Forelimb muscle (tissue), 1 donor: ENCODE measurements at regions not wholly inside any gene's neighbourhood (a gene's known extent, or its start where the extent isn't known, plus 50 kb on each side); places are given as distances from the start of the nearest gene placed in this dataset.

Source experiments
- DNase-seq: peaks from one replicate; pipeline ENCODE4 v3.0.0-alpha.2; 2013; ENCODE audit warnings: low read depth

- no peak for DNase-seq
These were observed 631.2 kb upstream of the SOX11 start for GRCh38 chr2:5060956-5061355.

DNA sequence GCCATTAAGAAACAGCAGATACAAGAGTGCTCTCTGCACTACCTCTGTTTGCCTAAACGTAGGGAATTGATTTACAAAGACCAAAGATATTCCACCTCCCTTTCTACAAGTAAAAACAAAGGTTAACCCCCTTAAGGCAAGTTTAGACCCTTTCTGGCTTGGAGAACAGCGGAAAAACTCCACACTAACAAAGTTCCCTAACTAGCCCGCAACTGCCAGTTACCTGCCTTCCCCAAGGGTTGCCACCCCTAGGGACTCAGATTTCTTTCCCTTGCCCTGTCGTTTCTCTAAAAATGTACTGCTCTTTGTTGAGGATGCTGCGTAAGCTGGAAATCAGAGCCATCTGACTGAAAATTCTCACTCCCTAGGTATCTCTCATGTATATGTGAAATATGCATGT lies 627.5 kb upstream of the SOX11 start:
- DNase-seq = no peak

GRCh38 chr2:5067816-5068215 lies 624.4 kb upstream of the SOX11 start:
- no peak for DNase-seq

- DNase-seq = no peak
These were observed 621.9 kb upstream of the SOX11 start for GRCh38 chr2:5070257-5070656.

- DNase-seq = no peak
These were observed 617.5 kb upstream of the SOX11 start for GRCh38 chr2:5074733-5075132.

DNA sequence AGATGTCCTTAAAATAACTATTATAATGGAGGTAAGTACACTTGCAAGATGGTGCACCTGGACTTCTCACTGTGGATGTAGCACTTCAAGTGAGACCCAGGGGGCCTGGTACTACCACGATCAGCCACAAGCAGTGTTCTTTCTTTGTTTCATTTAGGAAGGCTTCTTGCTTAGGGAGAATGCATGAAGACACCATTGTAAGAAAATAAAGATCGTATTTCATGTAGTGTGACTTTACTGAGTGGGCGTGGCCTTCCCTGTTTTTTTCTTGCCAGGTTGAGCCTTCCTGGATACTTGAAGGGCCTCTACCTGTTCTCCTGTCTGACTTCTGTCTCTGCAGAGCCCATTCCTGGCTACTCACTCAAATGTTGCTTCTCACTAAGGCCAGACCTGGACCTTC lies 615.6 kb upstream of the SOX11 start:
- DNase-seq = no peak

DNA sequence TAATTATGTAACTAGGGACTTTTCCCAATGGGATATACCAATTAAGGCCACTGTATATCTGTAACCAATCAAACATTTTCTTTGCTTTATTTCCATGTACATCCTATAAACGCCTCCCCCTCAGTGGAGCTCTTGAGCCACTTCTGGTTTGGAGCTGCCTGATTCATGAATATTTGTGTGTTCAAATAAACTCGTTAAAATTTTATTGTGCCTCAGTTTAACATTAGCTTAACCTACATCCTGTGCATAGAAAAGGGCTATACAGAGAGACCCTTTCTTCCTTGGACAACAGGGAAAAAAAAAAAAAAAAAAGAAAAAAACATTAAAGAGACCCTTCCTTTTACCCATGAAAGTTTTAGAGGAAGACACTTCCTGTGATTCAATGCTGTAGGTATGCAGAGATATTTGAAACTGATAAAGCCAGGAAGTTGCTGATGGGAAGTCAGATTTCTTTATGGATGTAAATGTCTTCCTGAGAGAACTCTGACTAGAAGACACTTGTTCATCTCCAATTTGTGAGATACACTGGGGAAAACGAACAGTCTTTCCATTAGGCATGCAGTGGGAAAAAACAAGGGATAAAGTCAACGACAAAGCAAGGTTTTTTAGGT lies 614.6 kb upstream of the SOX11 start:
- no peak for DNase-seq

DNA sequence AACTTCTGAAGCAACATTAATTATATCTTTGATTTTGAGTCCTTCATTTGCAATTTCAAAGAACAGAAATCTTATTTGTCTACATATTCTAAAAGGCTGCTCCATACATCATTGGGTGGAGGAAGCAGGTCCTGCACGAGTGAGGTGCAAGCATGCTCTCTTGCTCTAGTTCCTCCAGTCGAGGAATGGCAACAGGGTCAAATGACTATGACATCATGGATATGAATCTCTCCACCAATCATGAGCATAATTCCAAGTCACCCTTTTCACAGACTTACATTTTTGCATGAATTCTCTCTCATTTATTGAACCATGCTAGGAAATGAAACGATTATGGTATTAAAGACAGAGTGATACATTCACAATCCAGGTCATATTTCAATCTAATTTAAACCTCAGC lies 608.8 kb upstream of the SOX11 start:
- no peak for DNase-seq

- no peak for DNase-seq
These were observed 602.8 kb upstream of the SOX11 start for GRCh38 chr2:5089409-5089808.

- DNase-seq = no peak
These were observed 599.1 kb upstream of the SOX11 start for GRCh38 chr2:5093056-5093455.

DNA sequence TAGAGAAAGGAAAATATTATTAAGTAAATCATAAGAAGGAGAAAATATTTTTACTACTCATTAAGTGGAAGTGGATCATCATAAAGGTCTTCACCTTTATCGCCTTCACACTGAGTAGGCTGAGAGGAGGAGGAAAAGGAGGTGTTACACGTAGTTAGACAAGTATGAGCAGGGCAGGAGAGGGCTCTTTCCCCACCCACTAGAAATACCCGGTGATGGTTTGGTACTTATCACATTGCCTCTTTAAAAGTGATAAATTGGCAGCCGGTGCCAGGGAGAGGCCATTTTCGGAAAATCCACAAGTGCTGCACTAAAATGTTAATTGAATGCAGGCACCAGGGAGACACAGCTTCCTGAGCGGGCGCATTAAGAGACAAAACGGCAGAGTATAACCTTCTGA lies 598.7 kb upstream of the SOX11 start:
- DNase-seq = no peak

GRCh38 chr2:5094192-5094591 lies 598.0 kb upstream of the SOX11 start:
- DNase-seq = no peak

GRCh38 chr2:5098286-5098685 lies 593.9 kb upstream of the SOX11 start:
- DNase-seq = no peak

- DNase-seq = no peak
These were observed 589.4 kb upstream of the SOX11 start for GRCh38 chr2:5102823-5103222.

DNA sequence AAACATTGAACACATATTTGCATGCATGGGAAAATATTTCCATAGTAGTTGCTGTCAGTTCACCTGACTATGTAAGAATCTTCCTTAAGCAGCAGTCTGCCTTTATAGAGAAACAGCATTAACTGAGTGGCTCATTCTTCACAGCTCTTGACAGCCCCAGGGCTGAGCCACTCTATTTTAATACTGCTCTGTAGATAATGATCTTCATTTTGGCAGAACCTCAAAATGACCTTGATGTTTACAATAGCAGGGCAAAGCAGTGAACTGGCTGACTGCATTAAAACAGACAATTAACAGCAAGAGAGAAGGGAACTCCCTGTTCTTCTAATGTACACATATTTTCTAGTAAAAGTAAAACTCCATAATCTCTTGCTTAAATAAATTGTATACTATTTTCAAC lies 580.6 kb upstream of the SOX11 start:
- DNase-seq = no peak

- DNase-seq = no peak
These were observed 573.1 kb upstream of the SOX11 start for GRCh38 chr2:5119046-5119445.

- no peak for DNase-seq
These were observed 571.1 kb upstream of the SOX11 start for GRCh38 chr2:5121121-5121520.

GRCh38 chr2:5121642-5122041 lies 570.5 kb upstream of the SOX11 start:
- DNase-seq = no peak

DNA sequence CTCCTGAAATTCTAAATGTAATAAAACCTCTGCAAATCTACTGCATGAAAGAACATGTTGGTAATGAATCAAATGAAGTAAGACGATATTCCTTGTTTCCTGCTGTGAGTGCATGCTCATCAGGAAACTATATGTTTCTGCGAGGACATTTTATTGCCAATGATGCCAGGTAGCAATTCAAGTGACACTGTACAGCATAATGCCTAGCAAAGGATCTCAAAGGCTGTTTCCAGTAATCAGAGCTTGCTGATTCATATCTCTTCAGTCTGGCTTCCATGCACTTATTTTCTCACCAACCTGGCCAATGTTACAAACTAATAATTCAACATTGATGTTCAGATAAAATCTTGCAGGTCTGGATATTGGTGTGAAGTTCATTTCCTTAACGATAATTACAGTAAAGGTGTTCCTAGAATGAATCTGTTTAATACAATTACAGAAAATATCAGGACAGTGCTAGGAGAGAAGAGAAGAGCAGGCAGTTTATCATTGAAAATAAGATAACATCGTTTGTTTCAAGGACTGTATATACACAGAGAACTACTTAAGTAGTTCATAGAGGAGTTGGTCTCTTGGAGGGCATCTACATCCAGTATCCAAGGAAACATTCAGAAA lies 568.5 kb upstream of the SOX11 start:
- no peak for DNase-seq

DNA sequence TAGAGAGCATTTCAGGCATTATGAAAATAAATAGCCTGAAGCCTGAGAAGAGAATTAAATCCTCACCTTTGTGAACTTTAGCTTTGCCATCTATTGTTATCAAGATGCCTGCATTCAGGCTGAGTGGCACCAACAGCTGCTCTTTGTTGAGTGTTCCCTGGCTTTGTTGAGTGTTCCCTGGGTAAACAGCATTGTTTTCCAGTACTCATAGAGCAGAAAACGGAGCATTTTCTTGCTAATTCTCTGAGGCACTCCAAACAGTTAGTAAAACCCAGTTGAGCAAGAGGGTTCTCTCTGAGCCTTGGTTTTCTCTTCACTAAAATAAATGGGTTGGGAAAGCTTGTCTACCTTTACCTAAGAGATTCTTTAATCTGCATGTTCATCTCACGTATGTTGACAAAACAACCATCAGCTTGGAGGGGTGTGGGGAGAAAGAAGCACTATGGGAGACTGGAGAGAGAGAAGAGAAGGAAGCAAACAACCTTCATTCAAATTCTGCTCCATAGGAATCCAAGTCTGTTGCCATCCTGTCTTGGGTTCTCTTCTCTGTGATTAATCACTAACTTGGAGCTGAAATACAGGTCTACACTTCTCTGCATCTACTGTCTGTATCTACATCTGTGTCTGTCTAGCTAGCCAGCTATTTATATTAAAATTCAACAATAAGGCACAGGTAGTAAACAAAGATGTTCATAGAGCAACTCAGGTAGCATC lies 567.0 kb upstream of the SOX11 start:
- DNase-seq = no peak

DNA sequence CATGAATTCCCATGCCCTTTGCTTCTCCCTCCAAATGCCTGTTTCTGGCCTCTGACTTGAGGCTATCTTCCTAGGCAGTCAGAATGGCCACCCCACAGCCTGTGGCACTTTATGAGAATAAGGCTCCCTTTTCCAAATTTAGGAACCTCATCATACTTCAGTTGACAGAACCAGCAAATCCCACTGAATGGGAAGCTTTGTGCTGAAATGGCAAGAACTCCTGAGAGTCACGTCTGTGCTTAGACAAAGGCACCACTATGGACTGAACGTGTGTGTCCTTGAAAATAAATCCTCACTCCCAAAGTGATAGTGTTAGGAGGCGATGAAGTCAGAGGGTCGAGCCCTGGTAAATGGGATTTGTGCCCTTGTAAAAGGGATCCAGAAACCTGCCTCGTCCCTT lies 559.9 kb upstream of the SOX11 start:
- no peak for DNase-seq

GRCh38 chr2:5140347-5140746 lies 551.8 kb upstream of the SOX11 start:
- DNase-seq = no peak

DNA sequence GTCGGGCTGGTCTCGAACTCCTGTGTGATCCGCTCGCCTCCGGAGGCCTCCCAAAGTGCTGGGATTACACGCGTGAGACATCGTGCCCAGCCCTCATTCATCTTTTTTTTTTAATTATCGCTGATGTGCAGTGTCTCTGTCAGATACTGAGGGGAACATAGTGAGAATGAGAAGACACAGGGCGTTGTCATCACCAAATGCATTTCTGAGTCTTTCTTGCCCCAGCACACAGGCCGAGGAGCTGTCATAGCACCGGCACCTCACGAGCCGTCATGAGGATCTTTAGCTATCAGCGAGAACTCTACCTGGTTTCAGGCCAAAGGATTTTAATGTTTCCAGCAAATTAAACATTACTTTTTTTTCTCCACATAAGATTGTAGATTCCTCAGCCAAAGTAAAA lies 548.0 kb upstream of the SOX11 start:
- no peak for DNase-seq

DNA sequence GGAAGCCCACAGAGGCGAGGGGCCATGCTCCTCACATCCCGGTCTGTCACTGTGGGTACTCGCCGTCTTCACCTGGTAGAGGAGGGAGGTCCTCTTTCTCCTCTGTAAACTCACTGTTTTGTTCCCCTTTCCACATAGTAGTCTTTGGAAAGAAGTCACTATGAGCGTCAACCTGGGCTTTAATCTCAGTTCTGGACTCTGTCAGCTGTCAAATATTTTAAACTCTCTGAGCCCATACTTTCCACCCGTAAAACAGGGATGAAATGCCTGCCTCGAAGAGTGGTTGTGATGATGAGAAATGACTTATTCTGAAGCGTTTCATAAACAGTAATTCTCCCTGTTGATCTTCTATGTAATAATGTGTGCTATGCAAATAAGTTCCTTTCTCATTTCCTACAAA lies 547.1 kb upstream of the SOX11 start:
- no peak for DNase-seq
